Calu3 (cell line): ENCODE measurements at regions not wholly inside any gene's neighbourhood (a gene's known extent, or its start where the extent isn't known, plus 50 kb on each side); places are given as distances from the start of the nearest gene placed in this dataset.

Experiments
- BruUV-seq: library from RNA; stranded (reverse); fragments of 400-500 nt; replicated peaks from 2 replicates; lab custom pipeline; 2021; lab: Mats Ljungman, UMichigan
- CTCF ChIA-PET: fragments of 300-600 bp; sonication (Branson Sonifier 250); formaldehyde crosslinking; loops from one replicate; lab custom pipeline; 2022; ENCODE audit warnings: antibody characterized with exemption; lab: Charles Lee
- DNase-seq: peaks from one replicate; pipeline ENCODE4 v3.0.0; 2022
- H3K27ac Mint-ChIP-seq: one replicate; pipeline ENCODE4 v1.8.0; 2022; ENCODE audit warnings: mixed read lengths; ENCODE audit not compliant: unreplicated experiment
- H3K27me3 Mint-ChIP-seq: one replicate; pipeline ENCODE4 v1.8.0; 2022; ENCODE audit warnings: mixed read lengths; ENCODE audit not compliant: unreplicated experiment
- H3K36me3 Mint-ChIP-seq: one replicate; pipeline ENCODE4 v1.8.0; 2022; ENCODE audit warnings: mild to moderate bottlenecking, moderate library complexity, mixed read lengths; ENCODE audit not compliant: insufficient read depth, unreplicated experiment
- H3K4me1 Mint-ChIP-seq: one replicate; pipeline ENCODE4 v1.8.0; 2022; ENCODE audit warnings: mild to moderate bottlenecking, low read depth, mixed read lengths; ENCODE audit not compliant: unreplicated experiment
- H3K4me3 Mint-ChIP-seq: one replicate; pipeline ENCODE4 v1.8.0; 2022; ENCODE audit warnings: mild to moderate bottlenecking, low read depth, moderate library complexity, mixed read lengths; ENCODE audit not compliant: unreplicated experiment
- H3K9me3 Mint-ChIP-seq: one replicate; pipeline ENCODE4 v1.8.0; 2022; ENCODE audit warnings: low read depth, mixed read lengths; ENCODE audit not compliant: unreplicated experiment
- intact Hi-C: fragments of 100-400 bp; cut with micrococcal nuclease; formaldehyde crosslinking; loops from one replicate; pipeline ENCODE4 v1.10.0; 2022; ENCODE audit not compliant: unreplicated experiment
- TF ChIP-seq, protein P1 (sequence below): fragments of 200-600 bp; IDR thresholded peaks from one replicate; pipeline ENCODE4 v1.8.0; 2022; ENCODE audit warnings: antibody characterized with exemption; ENCODE audit not compliant: unreplicated experiment

DNA sequence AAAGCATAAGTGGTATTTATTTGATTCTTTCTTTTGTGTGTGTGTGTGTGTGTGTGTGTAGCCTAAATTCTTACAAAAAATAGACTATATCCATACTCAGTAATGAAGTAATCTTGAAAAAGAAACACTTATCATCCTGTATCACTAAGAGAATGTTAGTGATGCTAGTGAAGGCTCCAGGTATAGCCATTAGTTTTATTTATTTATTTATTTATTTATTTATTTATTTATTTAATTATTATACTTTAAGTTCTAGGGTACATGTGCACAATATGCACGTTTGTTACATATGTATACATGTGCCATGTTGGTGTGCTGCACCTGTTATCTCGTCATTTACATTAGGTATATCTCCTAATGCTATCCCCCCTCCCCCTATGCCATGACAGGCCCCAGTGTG, 436.0 kb downstream of the HTR7 start:
- TF ChIP-seq, protein P1, sequence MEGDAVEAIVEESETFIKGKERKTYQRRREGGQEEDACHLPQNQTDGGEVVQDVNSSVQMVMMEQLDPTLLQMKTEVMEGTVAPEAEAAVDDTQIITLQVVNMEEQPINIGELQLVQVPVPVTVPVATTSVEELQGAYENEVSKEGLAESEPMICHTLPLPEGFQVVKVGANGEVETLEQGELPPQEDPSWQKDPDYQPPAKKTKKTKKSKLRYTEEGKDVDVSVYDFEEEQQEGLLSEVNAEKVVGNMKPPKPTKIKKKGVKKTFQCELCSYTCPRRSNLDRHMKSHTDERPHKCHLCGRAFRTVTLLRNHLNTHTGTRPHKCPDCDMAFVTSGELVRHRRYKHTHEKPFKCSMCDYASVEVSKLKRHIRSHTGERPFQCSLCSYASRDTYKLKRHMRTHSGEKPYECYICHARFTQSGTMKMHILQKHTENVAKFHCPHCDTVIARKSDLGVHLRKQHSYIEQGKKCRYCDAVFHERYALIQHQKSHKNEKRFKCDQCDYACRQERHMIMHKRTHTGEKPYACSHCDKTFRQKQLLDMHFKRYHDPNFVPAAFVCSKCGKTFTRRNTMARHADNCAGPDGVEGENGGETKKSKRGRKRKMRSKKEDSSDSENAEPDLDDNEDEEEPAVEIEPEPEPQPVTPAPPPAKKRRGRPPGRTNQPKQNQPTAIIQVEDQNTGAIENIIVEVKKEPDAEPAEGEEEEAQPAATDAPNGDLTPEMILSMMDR = no peak
- CTCF ChIA-PET = no interaction called here
- H3K4me3 Mint-ChIP-seq = no peak overlapping the region
- H3K36me3 Mint-ChIP-seq = no peaks in the 10 kb centered on the region
- H3K9me3 Mint-ChIP-seq = no peaks in the 10 kb centered on the region
- no TSS peak for BruUV-seq
- DNase-seq = no peak
- H3K4me1 Mint-ChIP-seq = no peaks in the 10 kb centered on the region
- H3K27me3 Mint-ChIP-seq = no peaks in the 10 kb centered on the region
- no peak overlapping the region for H3K27ac Mint-ChIP-seq
- intact Hi-C loops = no loop called here

- no peaks in the 10 kb centered on the region for H3K4me1 Mint-ChIP-seq
- CTCF ChIA-PET = no interaction called here
- no peaks in the 10 kb centered on the region for H3K27me3 Mint-ChIP-seq
- no peak overlapping the region for H3K27ac Mint-ChIP-seq
- intact Hi-C loops = no loop called here
- H3K36me3 Mint-ChIP-seq = no peaks in the 10 kb centered on the region
- no peak for DNase-seq
- no TSS peak for BruUV-seq
- TF ChIP-seq, protein P1 = no peak
- no peaks in the 10 kb centered on the region for H3K9me3 Mint-ChIP-seq
- no peak overlapping the region for H3K4me3 Mint-ChIP-seq
Observed at GRCh38 chr10:90424730-90425129, 433.1 kb downstream of the HTR7 start.

DNA sequence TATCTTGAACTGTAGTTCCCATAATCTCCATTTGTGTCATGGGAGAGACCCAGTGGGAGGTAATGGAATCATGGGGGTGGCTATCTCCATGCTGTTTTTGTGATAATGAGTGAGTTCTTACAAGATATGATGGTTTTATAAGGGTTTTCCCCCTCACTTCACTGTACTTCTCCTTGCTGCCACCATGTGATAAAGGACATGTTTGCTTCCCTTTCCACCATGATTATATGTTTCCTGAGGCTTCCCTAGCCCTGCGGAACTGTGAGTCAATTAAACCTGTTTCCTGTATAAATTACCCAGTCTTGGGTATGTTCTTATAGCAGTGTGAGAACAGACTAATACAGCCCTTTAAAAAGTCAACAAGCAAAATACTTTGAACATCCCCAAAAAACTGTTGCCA, 427.7 kb downstream of the HTR7 start:
- no peak overlapping the region for H3K27ac Mint-ChIP-seq
- CTCF ChIA-PET = no interaction called here
- H3K36me3 Mint-ChIP-seq = no peaks in the 10 kb centered on the region
- no peak overlapping the region for H3K4me3 Mint-ChIP-seq
- no peak for DNase-seq
- no TSS peak for BruUV-seq
- TF ChIP-seq, protein P1 = no peak
- intact Hi-C loops = no loop called here
- H3K4me1 Mint-ChIP-seq = no peaks in the 10 kb centered on the region
- H3K27me3 Mint-ChIP-seq = no peaks in the 10 kb centered on the region
- H3K9me3 Mint-ChIP-seq = no peaks in the 10 kb centered on the region

DNA sequence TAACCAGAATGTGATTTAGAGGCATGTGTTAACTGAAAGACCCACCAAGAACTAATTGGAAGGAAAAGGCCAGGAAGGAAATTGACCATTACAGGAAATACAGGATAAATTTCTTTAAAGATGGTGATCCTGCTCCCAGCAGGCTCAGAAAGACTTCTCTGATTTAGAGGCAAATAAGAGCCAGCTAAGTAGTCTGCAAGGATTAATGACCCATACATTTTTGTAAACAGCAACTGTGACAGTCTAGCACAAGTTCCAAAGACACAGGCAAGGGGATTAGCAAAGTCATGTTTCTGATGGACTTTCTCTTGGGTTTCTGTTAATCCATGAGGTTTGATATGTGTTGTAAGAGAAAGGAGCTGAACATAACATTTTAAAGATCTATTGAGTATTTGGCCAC, 425.0 kb downstream of the HTR7 start:
- TF ChIP-seq, protein P1 = no peak
- CTCF ChIA-PET = interaction anchor here (0.8 kb wide), 1 partner anchor 699 kb away, joined by 4 read pairs; no protein-coding TSS in a partner anchor
- DNase-seq = no peak
- Mint-ChIP-seq H3K4me3 (no peak overlapping the region), H3K9me3 (no peaks in the 10 kb centered on the region), H3K27me3 (no peaks in the 10 kb centered on the region), H3K36me3 (no peaks in the 10 kb centered on the region), H3K4me1 (no peaks in the 10 kb centered on the region), H3K27ac (no peak overlapping the region)
- intact Hi-C loops = no loop called here
- no TSS peak for BruUV-seq
